ENCODE measurements at regions not wholly inside any gene's neighbourhood (a gene's known extent, or its start where the extent isn't known, plus 50 kb on each side); places are given as distances from the start of the nearest gene placed in this dataset.
"Not testable (repeated sequence)": the region's sequence is repeated elsewhere in the genome, so short reads cannot be mapped to it uniquely, and the experiment has no call there.

- no peak for TF ChIP-seq CTCF (IDR thresholded peaks at IDR 0.05; ENCODE audit: extremely low read depth, low read depth, low read length)
- Histone ChIP-seq H3K36me3 (ENCODE audit: insufficient read depth, low read length) (no peaks in the 10 kb centered on the region), H2AFZ (ENCODE audit: low read length) (no peak overlapping the region), H3K4me3 (ENCODE audit: insufficient read depth, low read length) (no peak overlapping the region), H3K4me2 (ENCODE audit: insufficient read depth, low read length) (no peak overlapping the region), H3K9me3 (ENCODE audit: low read depth, low read length) (no peaks in the 10 kb centered on the region), H3K27ac (ENCODE audit: low read depth, low read length) (no peak overlapping the region), H3K27me3 (ENCODE audit: insufficient read depth, low read length) (no peaks in the 10 kb centered on the region), H3K79me2 (ENCODE audit: insufficient read depth, low read length) (no peaks in the 10 kb centered on the region), H3K4me1 (ENCODE audit: insufficient read depth, low read length) (peaks cover 26% of the 10 kb centered on the region), H4K20me1 (ENCODE audit: insufficient read depth, low read length) (no peaks in the 10 kb centered on the region)
- no peak for DNase-seq (ENCODE audit: insufficient read length, low spot score, missing footprints)
Measured at GRCh38 chr1:157429601-157430240, 122.6 kb downstream of the FCRL5 start.

DNA sequence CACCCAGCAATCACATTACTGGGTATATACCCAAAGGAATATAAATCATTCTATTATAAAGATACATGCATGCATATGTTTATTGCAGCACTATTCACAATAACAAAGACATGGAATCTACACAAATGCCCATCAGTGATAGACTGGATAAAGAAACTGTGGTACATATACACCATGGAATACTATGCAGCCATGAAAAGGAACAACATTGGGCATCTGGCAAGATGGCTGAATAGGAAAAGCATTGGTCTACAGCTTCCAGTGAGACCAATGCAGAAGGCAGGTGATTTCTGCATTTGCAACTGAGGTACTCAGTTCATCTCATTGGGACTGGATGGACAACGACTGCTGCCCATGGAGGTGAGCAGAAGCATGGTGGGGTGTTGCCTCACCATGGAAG, 128.6 kb downstream of the FCRL5 start:
- not testable (repeated sequence) for H3K4me3 ChIP-seq (ENCODE audit: insufficient read depth, low read length); DNase-seq (ENCODE audit: insufficient read length, low spot score, missing footprints); H2AFZ ChIP-seq (ENCODE audit: low read length); H3K36me3 ChIP-seq (ENCODE audit: insufficient read depth, low read length); H3K27ac ChIP-seq (ENCODE audit: low read depth, low read length); H3K27me3 ChIP-seq (ENCODE audit: insufficient read depth, low read length); H3K4me1 ChIP-seq (ENCODE audit: insufficient read depth, low read length); H3K79me2 ChIP-seq (ENCODE audit: insufficient read depth, low read length); H3K9me3 ChIP-seq (ENCODE audit: low read depth, low read length); H4K20me1 ChIP-seq (ENCODE audit: insufficient read depth, low read length); H3K4me2 ChIP-seq (ENCODE audit: insufficient read depth, low read length)

GRCh38 chr1:157419845-157420542, 132.3 kb downstream of the FCRL5 start:
- H3K9me3 ChIP-seq (ENCODE audit: low read depth, low read length), result no peaks in the 10 kb centered on the region
- H3K4me3 ChIP-seq (ENCODE audit: insufficient read depth, low read length), result no peak overlapping the region
- no peaks in the 10 kb centered on the region for H4K20me1 ChIP-seq (ENCODE audit: insufficient read depth, low read length)
- H3K27me3 ChIP-seq (ENCODE audit: insufficient read depth, low read length), result peaks cover 9% of the 10 kb centered on the region
- H3K79me2 ChIP-seq (ENCODE audit: insufficient read depth, low read length), result no peaks in the 10 kb centered on the region
- H3K36me3 ChIP-seq (ENCODE audit: insufficient read depth, low read length), result no peaks in the 10 kb centered on the region
- H2AFZ ChIP-seq (ENCODE audit: low read length), result no peak overlapping the region
- no peak overlapping the region for H3K27ac ChIP-seq (ENCODE audit: low read depth, low read length)
- DNase-seq (ENCODE audit: insufficient read length, low spot score, missing footprints), result no peak
- peaks cover 7% of the 10 kb centered on the region for H3K4me1 ChIP-seq (ENCODE audit: insufficient read depth, low read length)
- no peak overlapping the region for H3K4me2 ChIP-seq (ENCODE audit: insufficient read depth, low read length)
- no peak for TF ChIP-seq CTCF (IDR thresholded peaks at IDR 0.05; ENCODE audit: extremely low read depth, low read depth, low read length)

- H3K4me1 ChIP-seq (ENCODE audit: insufficient read depth, low read length), result peaks cover 7% of the 10 kb centered on the region
- peaks cover 9% of the 10 kb centered on the region for H3K27me3 ChIP-seq (ENCODE audit: insufficient read depth, low read length)
- H2AFZ ChIP-seq (ENCODE audit: low read length), result no peak overlapping the region
- H3K79me2 ChIP-seq (ENCODE audit: insufficient read depth, low read length), result no peaks in the 10 kb centered on the region
- H3K4me2 ChIP-seq (ENCODE audit: insufficient read depth, low read length), result no peak overlapping the region
- TF ChIP-seq CTCF (IDR thresholded peaks at IDR 0.05; ENCODE audit: extremely low read depth, low read depth, low read length), result no peak
- DNase-seq (ENCODE audit: insufficient read length, low spot score, missing footprints), result no peak
- H3K4me3 ChIP-seq (ENCODE audit: insufficient read depth, low read length), result no peak overlapping the region
- no peaks in the 10 kb centered on the region for H3K9me3 ChIP-seq (ENCODE audit: low read depth, low read length)
- no peaks in the 10 kb centered on the region for H4K20me1 ChIP-seq (ENCODE audit: insufficient read depth, low read length)
- H3K27ac ChIP-seq (ENCODE audit: low read depth, low read length), result no peak overlapping the region
- H3K36me3 ChIP-seq (ENCODE audit: insufficient read depth, low read length), result no peaks in the 10 kb centered on the region
Measured at GRCh38 chr1:157418659-157419058, 133.7 kb downstream of the FCRL5 start.
